Esophagus muscularis mucosa (tissue), 4 donors: ENCODE measurements at regions not wholly inside any gene's neighbourhood (a gene's known extent, or its start where the extent isn't known, plus 50 kb on each side); places are given as distances from the start of the nearest gene placed in this dataset.

Source experiments
- EP300 ChIP-seq: sonication (generic); formaldehyde crosslinking; IDR thresholded peaks from one replicate; pipeline ENCODE4 v1.6.1; 2017; ENCODE audit warnings: antibody characterized with exemption
- POLR2A ChIP-seq: fragments of 450-650 bp; IDR thresholded peaks from one replicate; pipeline ENCODE4 v1.6.1; 2017; ENCODE audit warnings: antibody characterized with exemption, moderate library complexity, mild to moderate bottlenecking, low read depth
- POLR2AphosphoS5 ChIP-seq, 2 donors: sonication (generic); formaldehyde crosslinking; IDR thresholded peaks; one replicate each; pipeline ENCODE4 v1.6.1; 2017; ENCODE audit warnings: antibody characterized with exemption in 2 of 2
- TF ChIP-seq, protein P1 (sequence below), 3 experiments: fragments of 200-600 bp in 2 of 3; fragments of 450-650 bp in 1 of 3; sonication (generic) in 2 of 3; IDR thresholded peaks; one replicate each; pipeline ENCODE4 v1.5.1; 2017 to 2019; ENCODE audit warnings: antibody characterized with exemption in 3 of 3, mild to moderate bottlenecking in 2 of 3, moderate library complexity in 1 of 3

DNA sequence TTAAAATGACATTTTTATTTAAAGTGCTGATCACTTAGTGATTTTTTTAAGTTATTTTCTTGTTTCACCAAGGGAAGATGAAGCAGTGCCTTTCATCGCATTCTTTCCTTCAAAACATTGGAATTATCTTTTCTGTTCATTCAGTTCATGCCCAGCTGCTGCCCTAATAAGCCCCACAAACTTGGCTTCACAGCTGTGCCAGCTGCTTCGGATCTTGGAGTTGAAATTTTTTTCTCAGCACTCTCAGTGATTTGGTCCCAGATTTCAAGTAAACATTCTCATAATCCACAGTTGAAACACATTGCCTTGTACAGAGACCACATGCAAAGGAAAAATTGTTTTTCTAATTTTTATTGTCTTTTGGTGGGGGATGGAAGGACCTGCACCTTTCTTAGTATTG, 353.3 kb upstream of the LRP1B start:
- TF ChIP-seq POLR2A (no peak), POLR2AphosphoS5 (IDR thresholded peaks at IDR 0.05) (no peak), EP300 (no peak)
- TF ChIP-seq, protein P1, sequence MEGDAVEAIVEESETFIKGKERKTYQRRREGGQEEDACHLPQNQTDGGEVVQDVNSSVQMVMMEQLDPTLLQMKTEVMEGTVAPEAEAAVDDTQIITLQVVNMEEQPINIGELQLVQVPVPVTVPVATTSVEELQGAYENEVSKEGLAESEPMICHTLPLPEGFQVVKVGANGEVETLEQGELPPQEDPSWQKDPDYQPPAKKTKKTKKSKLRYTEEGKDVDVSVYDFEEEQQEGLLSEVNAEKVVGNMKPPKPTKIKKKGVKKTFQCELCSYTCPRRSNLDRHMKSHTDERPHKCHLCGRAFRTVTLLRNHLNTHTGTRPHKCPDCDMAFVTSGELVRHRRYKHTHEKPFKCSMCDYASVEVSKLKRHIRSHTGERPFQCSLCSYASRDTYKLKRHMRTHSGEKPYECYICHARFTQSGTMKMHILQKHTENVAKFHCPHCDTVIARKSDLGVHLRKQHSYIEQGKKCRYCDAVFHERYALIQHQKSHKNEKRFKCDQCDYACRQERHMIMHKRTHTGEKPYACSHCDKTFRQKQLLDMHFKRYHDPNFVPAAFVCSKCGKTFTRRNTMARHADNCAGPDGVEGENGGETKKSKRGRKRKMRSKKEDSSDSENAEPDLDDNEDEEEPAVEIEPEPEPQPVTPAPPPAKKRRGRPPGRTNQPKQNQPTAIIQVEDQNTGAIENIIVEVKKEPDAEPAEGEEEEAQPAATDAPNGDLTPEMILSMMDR (IDR thresholded peaks at IDR 0.05): no peak
